HG02885 (cell line): ENCODE measurements at regions not wholly inside any gene's neighbourhood (a gene's known extent, or its start where the extent isn't known, plus 50 kb on each side); places are given as distances from the start of the nearest gene placed in this dataset.
"Not testable (repeated sequence)": the region's sequence is repeated elsewhere in the genome, so short reads cannot be mapped to it uniquely, and the experiment has no call there.

Source experiments
- ATAC-seq: cut with Tn5 transposase; IDR thresholded peaks from one replicate; pipeline ENCODE4 v1.9.1; 2021; ENCODE audit warnings: mild to moderate bottlenecking; ENCODE audit not compliant: unreplicated experiment, poor library complexity

DNA sequence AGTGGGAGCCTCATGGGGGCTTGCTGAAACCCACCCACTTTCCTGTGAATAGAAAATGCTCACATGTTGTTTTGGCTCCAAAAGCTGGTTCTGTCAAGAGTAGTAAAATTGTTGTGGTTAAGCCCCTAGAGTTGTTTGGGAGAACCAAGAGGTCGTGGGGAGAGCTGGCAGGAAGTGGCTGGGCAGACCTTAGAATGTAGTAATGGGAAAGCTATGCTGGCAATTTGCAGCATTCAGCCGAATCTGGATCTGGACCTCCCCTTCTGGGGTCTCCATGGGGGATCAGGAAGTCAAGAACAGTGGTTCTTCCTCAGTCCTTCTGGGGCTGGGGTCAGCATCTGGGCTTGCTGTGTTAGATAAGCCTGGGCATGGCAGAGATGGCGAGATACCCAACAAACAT, 150.6 kb upstream of the TBX3 start:
- no peak for ATAC-seq

DNA sequence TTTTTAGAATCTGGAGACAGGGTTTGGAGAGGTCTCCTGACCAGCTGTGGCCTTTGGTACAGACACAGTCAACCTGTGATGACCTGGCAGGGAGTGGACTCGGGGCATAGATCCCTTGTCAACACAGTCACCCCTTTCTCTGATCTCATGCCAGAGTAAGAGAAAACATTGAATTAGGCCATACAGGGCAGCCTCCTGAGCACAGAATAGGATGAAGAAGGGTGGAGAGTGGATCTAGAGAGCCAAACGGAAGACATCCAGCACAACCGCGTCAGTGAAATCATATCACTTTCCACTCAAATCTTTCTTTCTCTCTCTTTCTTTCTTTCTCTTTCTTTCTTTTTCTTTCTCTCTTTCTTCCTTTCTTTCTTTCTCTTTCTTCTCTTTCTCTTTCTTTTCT, 145.9 kb upstream of the TBX3 start:
- no peak for ATAC-seq

DNA sequence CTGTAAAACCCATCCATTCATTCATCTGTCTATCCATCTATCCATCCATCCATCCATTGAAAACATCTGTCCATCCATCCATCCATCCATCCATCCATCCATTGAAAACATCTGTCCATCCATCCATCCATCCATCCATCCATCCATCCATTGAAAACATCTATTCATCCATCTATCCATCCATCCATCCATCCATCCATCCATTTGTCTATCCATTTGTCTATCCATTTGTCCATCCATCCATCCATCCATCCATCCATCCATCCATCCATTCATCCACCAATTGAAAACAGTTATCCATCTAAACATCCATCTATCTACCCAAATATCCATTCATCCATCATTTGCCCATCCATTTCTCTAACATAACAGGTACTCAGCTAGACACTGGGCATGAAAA, 145.3 kb upstream of the TBX3 start:
- not testable (repeated sequence) for ATAC-seq

DNA sequence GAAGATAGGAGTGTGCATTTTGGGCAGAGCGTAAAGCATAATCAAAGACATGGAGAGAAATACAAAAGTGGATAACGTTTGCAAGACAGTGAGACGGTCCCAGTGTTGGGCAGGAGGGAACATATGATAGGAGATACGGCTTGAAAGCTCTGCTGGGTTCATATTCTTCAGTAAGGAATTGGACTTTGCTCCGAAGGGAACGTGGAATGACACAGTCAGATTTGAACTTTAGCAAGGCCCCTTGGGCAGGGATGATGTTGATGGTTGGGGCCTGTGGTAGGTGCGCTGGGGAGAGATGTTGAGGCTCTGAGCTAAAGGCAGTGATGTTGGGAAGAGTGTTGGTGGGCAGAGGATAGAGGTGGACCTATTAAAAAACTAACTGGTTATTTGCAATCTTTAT, 143.5 kb upstream of the TBX3 start:
- ATAC-seq = no peak

DNA sequence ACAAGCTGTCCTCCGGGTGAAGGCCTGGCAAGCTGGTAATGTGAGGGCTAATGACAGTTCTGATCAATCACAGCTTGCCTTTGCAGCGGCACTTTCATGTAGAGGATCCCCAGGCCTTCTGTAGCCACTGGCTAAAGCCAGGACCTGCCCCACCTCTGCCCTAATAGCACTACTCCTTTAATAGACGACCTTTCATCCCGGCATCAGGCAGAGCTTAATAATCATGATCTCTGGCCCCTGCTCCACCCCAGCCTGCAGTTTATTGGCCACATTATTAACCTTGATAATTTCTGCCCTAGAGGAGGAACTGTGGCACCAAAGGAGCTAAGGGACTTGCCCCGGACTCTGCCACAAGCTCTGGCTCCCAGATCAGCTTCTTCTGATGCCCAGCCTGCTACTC, 142.3 kb upstream of the TBX3 start:
- no peak for ATAC-seq

DNA sequence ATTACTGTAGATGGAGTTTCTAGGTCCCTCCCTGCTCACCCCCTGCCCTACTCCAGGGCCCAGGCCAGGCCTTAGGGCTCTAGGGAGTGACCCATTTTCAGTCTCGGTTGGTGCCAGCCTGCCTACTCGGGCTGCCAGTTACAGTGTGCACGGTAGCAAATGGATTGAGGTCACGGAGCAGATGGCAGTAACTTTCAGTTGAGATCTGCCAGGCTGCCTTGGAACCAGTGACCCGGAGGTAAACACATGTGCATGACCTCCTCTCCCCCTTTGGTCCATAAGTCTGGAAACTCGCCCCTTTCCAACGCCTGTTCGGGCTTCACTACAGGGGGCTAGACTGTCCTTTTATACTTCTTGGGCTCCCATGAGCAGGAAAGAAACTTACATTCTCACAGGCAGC, 139.7 kb upstream of the TBX3 start:
- ATAC-seq = no peak

DNA sequence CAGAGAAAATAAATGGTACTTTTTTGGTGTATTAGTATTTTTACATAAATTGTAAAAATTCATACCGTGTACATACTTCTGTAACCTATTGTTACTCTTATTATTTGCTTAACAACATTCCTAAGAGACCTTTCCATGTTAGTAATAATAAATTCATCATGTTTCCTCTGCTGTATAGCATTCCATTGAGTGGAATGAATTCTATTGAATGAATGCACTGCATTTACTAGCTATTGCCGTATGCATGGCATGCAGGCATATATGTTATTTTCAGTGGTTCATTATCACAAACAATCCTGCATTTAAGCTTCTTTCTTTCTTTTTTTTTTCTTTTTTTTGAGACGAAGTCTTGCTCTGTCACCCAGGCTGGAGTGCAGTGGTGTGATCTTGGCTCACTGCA, 137.6 kb upstream of the TBX3 start:
- ATAC-seq = no peak

DNA sequence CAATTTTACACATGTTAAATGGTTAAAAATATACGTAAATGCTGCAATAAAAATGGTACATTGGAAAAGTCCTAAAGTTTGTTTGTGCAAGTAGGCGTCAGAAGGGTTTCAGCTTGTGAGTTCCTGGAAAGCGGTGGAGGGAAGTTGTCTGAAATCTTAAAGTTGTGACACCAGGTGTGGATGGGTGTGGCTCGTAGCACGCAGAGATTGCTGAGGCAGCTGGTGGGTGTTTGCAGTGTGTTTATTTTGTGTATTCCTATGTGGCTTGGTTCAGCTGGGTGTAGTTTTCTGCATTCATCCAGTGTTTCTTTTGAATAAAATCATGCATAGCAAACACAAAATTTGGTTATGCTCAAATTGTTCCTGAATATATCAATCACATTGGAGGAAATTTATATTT, 136.8 kb upstream of the TBX3 start:
- ATAC-seq = no peak

DNA sequence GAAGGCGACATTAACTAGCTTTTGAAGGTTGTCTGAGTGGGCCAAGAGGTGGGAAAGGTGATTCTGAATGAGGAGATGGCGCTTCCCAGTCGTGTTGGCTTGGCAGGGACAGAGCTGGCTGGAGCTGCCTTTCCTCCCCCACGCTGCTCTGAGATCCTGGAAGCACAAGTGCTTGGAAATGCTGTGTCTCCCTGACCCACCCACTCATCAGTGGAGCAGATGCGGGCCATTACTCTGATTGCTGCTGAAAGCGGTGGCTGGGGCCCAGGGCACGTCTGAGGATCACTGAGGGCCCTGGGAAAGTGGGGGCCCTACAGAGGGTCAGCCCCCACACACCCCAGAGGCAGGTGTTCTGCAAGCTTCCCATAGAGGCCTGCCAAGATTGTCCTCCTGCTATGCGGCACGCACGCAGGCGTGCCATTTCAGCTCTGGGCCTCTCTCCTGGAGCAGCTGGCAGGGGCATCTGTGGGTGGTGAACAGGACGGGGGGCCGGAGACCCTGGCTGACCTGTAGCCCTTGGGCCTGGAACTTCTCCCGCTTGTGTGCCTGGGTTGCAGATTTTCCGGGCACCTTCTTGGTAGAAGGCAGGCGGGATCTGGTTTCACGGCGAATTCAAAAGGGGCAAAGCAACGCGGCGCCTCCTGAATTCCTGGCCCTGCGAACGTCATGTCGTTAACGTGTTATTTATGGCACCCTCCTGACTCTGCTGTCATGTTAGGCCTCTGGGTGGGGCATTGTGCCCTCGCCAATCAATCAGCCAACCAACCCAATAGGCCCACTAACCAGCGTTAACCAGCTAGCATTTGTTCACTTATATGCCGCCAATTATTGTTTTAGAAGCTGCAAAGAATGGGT, 133.8 kb upstream of the TBX3 start:
- no peak for ATAC-seq

DNA sequence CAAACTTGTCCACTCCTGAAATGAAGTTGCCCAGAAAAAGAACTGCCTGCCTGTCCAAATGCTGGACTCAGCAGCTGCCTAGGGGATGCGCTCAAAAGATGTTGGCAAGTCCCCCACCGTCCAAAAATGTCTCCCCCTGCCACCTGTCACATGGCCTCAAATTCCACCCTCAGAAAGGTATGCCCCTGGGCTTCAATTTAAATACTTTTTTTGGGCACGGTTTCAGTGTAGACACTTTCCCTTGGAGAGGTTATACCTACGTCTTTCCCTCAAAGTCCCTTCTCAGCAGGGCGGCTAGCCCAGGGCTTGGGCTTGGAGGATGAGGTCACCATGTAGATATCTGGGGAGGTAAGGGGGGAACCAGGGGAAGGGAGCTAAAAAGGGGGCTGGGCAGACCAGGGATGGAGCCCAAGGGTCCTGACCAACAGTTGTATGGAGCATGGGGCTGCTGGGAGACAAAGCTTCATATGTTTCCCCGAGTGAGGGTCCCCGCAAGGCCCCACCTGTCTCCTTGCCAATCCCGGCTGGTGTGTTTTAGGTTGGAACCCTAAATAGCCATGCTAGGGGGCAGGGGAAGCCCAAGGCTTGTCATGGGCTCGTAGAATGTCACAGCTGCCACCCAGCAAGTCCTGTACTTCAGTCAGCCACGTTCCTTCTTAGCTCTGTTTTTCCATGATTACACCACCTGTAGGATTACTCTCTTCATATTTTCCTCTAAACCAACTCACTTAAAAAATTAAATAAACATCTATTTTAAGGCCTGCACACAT, 131.2 kb upstream of the TBX3 start:
- ATAC-seq = no peak

DNA sequence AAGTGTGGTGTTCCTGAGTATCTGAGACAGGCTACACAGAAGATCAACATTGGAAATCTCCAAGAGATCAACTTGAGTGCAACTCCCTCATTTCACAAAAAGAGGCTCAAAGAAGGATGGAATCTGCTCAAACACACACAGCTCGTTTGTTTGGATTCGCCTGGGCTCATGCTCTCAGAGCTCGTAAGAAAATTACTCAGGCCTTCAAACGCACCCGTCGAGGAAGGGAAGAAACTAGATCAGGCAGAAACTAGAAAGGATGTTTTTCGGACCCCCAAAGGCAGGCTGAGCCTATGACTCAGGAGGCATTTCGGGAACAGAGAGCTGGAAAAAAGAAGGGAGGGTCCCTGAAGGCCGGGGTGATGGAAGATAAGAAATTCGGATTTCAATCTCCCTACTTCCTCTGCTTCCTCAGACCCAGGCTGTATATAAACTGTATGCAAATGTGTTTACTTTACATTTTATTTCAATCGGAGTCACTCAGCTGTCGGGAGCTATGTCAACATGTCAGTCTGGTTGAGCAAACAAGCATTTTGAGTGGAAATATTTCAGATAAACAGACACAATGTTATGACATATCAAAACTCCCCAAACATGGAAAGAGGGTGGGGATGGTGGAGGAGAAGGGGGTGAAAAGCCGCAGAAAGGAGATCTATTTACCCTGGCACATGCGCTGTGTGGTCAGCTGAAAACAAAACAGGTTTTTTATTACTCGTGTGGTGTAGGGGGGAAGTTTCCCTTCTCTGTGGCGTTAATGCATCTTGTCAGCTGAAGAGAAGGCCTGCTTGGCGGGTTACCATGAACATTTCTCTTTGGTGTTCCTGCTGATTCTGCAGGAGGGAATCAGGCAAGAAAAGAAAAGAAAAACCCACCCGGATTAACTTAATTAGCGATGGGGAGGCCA, 129.1 kb upstream of the TBX3 start:
- no peak for ATAC-seq

DNA sequence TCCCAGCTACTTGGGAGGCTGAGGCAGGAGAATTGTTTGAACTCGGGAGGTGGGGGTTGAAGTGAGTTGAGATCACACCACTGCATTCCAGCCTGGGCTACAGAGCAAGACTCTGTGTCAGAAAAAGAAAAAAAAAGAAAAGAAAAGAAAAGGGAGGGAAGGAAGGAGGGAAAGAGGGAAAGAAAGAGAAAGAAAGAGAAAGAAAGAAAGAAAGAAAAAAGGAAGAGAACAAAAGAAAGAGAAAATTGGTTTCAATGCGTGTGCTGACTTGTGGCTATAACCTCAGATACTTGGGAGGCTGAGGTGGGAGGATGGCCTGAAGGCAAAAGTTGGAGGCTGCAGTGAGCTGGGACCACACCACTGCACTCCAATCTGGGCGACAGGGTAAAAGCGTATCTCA, 128.4 kb upstream of the TBX3 start:
- ATAC-seq = no peak

DNA sequence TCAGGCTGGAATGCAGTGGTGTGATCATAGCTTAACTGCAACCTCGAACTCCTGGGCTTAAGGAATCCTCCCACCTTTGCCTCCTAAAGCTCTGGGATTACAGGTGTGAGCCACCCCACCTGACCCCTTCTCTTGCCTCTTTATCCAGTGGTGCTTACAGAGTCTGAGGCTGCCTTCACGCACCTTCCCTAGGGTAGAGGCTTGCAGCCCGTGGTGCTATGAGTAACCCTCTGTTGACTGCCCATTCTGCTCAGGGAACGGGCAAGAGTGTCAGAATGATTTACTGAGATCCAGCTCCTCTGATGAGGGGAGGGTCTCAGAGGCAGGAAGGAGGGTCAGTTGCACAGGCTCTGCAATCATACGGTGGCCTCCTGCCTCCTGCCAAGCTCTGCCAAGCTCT, 125.1 kb upstream of the TBX3 start:
- ATAC-seq = no peak

DNA sequence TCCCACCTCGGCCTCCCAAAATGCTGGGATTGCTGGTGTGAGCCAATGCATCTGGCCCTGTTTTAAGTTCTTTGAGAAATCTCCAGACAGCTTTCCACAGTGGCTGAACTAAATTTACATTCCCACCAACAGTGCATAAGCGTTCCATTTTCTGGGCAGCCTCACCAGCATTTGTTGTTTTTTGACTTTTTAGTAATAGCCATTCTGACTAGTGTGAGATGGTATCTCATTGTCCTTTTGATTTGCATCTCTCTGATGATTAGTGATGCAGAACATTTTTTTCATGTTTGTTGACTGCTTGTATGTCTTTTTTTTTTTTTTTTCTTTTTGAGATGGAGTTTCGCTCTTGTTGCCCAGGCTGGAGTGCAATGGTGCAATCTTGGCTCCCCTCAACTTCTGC, 117.4 kb upstream of the TBX3 start:
- not testable (repeated sequence) for ATAC-seq

DNA sequence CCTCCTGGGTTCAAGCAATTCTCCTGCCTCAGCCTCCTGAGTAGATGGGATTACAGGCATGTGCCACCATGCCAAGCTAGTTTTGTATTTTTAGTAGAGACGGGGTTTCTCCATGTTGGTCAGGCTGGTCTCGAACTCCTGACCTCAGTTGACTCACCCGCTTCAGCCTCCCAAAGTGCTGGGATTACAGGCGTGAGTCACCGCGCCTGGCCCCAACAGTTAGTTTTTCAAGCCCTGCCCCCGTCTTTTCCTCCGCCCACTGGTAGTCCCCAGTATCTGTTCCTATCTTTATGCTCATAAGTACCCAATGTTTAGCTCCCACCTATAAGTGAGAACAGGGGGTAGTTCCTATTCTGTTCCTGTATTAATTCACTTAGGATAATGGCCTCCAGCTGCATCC, 116.6 kb upstream of the TBX3 start:
- ATAC-seq = not testable (repeated sequence)

DNA sequence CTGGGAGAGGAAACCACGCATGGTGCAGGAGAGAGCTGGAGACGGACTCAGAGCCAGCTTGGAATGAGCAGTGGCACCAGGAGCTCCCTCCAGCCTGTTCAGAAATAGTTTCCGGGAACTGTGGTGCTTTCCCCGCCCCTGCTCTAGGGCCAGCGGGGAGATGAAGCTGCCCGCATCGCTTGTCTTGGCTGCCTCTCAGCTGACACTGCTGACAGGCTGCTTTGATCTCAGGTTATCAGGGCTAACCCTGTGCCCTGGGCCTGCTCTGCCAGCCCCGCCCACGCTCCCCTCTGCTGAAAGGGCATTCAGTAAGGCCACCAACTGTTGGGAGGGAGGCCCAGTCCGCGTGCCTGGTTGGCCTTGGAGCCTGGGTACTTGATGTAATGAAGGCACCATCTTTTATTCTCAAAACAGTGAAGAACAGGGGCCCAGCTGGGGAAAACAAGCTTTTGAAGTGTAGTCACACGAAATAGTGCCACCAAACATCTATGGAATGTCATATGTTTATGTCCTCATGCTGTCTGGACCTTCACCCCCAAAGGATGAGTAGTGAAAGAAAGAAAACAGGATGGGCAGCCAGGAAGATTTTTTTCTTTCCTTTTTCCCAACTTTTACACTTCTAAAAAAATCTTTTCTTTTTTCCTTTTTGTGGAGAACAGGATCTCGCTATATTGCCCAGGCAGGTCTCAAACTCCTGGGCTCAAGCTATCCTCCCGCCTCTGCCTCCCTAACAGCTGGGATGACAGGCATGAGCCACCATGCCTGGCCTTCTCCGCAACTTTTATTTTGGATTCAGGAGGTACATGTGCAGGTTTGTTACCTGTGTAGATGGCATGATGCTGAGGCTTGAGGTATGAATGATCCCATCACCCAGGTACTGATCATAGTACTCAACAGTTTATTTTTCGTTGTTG, 115.9 kb upstream of the TBX3 start:
- ATAC-seq = no peak

DNA sequence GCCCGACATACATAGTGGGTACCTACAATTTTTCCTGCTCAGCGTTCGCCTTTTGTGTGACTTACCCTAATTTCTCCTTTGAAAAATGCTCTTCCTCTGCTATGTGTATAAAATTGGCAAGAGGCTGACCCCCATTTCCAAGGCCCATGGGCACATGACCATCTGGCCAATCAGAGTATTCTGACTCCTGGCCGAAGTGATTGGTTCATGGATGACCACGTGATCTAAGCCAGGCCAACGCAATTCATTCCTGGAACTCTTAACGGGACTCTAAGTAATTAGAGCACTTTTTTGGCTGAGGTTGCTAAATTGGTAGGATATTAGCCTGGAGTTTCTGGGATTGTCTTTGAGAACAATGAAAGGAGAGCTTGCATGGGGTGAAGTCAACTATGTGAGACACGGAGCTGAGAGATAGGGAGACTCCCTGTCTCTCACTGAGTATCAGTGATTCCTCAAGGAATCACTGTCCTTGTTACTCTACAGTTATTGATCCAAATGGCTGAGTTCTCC, 110.1 kb upstream of the TBX3 start:
- no peak for ATAC-seq

DNA sequence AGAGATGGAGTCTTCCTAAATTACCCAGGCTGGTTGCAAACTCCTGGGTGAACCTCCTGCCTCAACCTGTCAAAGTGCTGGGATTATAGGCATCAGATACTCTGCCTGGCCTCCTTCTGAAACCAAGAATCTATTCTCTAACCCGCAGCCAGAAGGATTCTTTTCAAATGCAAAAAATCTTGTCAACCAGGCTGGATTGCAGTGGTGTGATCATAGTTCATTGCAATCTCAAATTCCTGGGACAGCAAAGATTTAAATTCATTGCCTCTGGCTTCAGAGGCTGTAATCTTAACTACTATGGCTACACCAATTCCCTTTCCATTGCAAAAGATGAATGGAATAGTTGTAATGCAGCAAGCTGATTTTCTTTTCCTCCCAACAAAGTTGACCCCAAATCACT, 106.3 kb upstream of the TBX3 start:
- no peak for ATAC-seq

DNA sequence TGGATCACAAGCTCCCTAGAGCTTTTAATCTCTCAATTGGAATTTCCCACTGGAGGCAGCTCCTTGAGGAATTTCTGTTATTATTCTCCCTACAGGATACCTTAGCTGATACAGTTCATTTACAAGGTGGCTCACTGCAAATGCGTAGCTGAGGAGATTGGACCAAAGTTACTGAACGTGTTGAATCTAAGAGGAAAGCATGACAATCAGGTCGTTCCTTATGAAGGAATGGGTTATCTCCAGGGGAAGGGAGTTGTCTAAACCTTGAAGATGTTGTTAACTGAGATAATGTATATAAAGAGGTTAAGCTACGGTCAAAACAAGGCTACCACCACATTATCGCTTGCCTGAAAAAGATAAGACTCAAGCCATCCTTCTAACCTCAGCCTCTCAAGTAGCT, 105.8 kb upstream of the TBX3 start:
- no peak for ATAC-seq

DNA sequence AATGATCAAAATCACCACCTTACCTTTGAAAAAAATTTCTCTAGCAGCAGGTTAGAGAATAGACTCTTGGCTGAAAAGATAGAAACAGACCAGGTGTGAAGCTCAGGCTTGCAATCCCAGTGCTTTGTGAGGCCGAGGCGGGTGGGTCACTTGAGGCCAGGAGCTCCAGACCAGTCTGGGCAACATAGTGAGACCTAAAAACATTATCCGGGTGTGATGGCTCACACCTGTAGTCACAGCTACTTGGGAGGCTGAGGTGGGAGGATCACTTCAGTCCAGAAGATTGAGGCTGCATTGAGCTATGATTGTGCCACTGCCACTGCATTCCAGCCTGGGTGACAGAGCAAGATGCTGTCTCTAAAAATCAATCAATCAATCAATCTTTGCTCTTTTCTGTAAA, 105.3 kb upstream of the TBX3 start:
- no peak for ATAC-seq
